PC-3 (cell line): ENCODE measurements at regions not wholly inside any gene's neighbourhood (a gene's known extent, or its start where the extent isn't known, plus 50 kb on each side); places are given as distances from the start of the nearest gene placed in this dataset.

Experiments
- EZH2 ChIP-seq: fragments of 300-600 bp; sonication (generic); IDR thresholded peaks from one replicate; pipeline ENCODE4 v1.6.1; 2017; ENCODE audit warnings: antibody characterized with exemption, mild to moderate bottlenecking, low read length; ENCODE audit not compliant: unreplicated experiment
- TF ChIP-seq, protein P1 (sequence below): fragments of 300-600 bp; sonication (generic); conservative IDR thresholded peaks from 2 replicates; pipeline ENCODE4 v1.5.1; 2017; ENCODE audit warnings: antibody characterized with exemption, low read depth, mild to moderate bottlenecking, low read length

GRCh38 chr19:30781047-30781446, 408.9 kb downstream of the ZNF536 start:
- TF ChIP-seq, protein P1, sequence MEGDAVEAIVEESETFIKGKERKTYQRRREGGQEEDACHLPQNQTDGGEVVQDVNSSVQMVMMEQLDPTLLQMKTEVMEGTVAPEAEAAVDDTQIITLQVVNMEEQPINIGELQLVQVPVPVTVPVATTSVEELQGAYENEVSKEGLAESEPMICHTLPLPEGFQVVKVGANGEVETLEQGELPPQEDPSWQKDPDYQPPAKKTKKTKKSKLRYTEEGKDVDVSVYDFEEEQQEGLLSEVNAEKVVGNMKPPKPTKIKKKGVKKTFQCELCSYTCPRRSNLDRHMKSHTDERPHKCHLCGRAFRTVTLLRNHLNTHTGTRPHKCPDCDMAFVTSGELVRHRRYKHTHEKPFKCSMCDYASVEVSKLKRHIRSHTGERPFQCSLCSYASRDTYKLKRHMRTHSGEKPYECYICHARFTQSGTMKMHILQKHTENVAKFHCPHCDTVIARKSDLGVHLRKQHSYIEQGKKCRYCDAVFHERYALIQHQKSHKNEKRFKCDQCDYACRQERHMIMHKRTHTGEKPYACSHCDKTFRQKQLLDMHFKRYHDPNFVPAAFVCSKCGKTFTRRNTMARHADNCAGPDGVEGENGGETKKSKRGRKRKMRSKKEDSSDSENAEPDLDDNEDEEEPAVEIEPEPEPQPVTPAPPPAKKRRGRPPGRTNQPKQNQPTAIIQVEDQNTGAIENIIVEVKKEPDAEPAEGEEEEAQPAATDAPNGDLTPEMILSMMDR = no peak
- TF ChIP-seq EZH2 = no peak
